Skeletal muscle satellite cell (primary cell): ENCODE measurements at regions not wholly inside any gene's neighbourhood (a gene's known extent, or its start where the extent isn't known, plus 50 kb on each side); places are given as distances from the start of the nearest gene placed in this dataset.

Source experiments
- H3K27me3 ChIP-seq: 2 replicates; pipeline ENCODE4 v1.7.0; 2013; ENCODE audit warnings: low read length; ENCODE audit not compliant: control insufficient read depth, insufficient read depth
- H3K36me3 ChIP-seq: 2 replicates; pipeline ENCODE4 v1.7.0; 2013; ENCODE audit warnings: mild to moderate bottlenecking, control low read depth, low read length; ENCODE audit not compliant: insufficient read depth
- H3K4me1 ChIP-seq: 2 replicates; pipeline ENCODE4 v1.7.0; 2013; ENCODE audit warnings: low read length; ENCODE audit not compliant: control insufficient read depth, insufficient read depth
- H3K4me2 ChIP-seq: 2 replicates; pipeline ENCODE4 v1.7.0; 2013; ENCODE audit warnings: mild to moderate bottlenecking, low read length
- H3K4me3 ChIP-seq: 2 replicates; pipeline ENCODE4 v1.7.0; 2013; ENCODE audit warnings: low read length
- H3K9ac ChIP-seq: 2 replicates; pipeline ENCODE4 v1.7.0; 2013; ENCODE audit warnings: mild to moderate bottlenecking, low read depth, low read length, moderate library complexity
- H3K9me3 ChIP-seq: replicated peaks from 2 replicates; pipeline ENCODE4 v1.7.0; 2013; ENCODE audit warnings: mild to moderate bottlenecking, control low read depth, low read length

GRCh38 chr5:9898319-9898718, 268.2 kb upstream of the TAS2R1 start:
- peaks cover 4% of the 10 kb centered on the region for H3K27me3 ChIP-seq
- H3K4me2 ChIP-seq, result no peak overlapping the region
- H3K36me3 ChIP-seq, result no peaks in the 10 kb centered on the region
- no peaks in the 10 kb centered on the region for H3K9me3 ChIP-seq
- H3K4me1 ChIP-seq, result no peaks in the 10 kb centered on the region
- H3K9ac ChIP-seq, result no peak overlapping the region
- H3K4me3 ChIP-seq, result no peak overlapping the region

GRCh38 chr5:9895302-9895645, 265.1 kb upstream of the TAS2R1 start:
- Histone ChIP-seq H3K9ac (no peak overlapping the region), H3K4me1 (no peaks in the 10 kb centered on the region), H3K27me3 (peaks cover 4% of the 10 kb centered on the region), H3K4me2 (no peak overlapping the region), H3K36me3 (no peaks in the 10 kb centered on the region), H3K9me3 (no peaks in the 10 kb centered on the region), H3K4me3 (no peak overlapping the region)

DNA sequence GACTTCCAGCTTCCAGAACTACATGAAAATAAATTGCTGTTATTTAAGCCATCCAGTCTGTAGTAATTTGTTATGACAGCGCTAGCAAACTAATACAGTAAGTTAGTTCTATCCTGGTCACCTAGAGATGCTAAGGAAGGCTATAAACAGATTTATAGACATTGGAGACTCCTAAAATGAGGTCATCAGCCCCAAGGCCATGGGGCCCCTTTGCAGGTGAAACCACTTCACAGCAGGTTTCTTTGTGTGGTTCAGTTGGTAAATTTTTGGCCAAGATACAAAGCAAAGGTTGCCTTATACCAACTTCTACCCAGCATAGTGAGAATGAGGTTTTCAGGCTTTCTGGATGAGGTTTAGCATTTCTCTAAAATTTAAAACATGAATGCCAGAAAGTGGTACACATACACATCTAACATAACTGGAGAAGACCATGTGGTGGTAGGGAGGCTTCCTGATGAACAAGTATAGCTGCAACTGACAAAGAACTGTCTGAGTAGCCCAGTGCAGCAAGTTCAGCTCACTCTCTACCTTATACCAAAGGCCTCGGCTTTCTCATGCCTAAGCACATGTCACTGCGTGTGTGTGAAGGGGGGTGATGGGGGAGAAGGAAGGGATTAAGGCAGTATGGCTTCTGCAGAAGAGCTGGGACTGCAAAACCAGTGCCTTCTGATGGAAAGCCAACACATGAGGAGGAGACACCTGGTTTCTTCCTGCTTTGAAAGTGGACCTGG, 264.6 kb upstream of the TAS2R1 start:
- no peaks in the 10 kb centered on the region for H3K4me1 ChIP-seq
- H3K9ac ChIP-seq, result no peak overlapping the region
- no peak overlapping the region for H3K4me2 ChIP-seq
- no peak overlapping the region for H3K4me3 ChIP-seq
- H3K27me3 ChIP-seq, result peaks cover 4% of the 10 kb centered on the region
- H3K9me3 ChIP-seq, result no peaks in the 10 kb centered on the region
- H3K36me3 ChIP-seq, result no peaks in the 10 kb centered on the region

DNA sequence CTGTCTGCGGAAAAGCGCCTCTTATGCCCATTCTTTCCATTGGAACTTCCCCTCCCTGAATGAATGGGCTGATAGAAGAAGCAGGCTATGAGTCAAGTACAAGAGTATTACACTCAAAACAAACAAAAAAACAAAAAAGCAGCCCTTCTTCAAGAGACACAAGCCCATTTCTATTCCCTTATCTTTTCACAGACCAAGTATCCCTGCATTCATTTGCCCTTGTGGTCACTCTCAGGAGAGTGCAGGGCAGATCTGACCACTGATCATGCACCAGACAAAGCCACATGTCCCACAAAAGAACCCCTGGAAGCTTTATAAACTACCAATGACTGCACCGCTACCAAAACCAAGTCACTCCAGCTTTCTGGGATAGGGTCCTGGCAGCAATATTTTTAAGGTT, 262.5 kb upstream of the TAS2R1 start:
- Histone ChIP-seq H3K4me3 (no peak overlapping the region), H3K27me3 (peaks cover 4% of the 10 kb centered on the region), H3K9ac (no peak overlapping the region), H3K36me3 (no peaks in the 10 kb centered on the region), H3K4me1 (peaks cover 9% of the 10 kb centered on the region), H3K9me3 (no peaks in the 10 kb centered on the region), H3K4me2 (no peak overlapping the region)

DNA sequence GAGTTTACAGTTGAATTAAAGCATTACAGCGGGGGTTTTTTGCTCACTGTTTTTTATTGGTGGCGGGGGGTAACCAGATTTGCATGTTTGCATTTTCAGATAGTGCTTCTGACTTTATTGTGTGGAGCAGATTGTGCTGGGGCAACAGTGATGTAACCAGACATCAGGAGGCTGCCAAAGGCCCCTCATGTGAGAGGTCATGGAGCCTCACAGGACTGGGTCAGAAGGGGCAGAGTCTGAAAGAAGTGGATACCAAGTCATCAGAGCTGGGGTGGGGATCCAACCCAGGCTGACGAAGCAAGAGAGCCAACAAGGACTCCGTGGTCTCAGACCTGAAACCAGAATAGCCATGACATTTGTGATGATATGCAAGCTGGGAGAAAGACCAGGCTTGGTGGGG, 259.4 kb upstream of the TAS2R1 start:
- H3K4me1 ChIP-seq, result peaks cover 9% of the 10 kb centered on the region
- no peak overlapping the region for H3K4me2 ChIP-seq
- H3K27me3 ChIP-seq, result no peaks in the 10 kb centered on the region
- H3K4me3 ChIP-seq, result no peak overlapping the region
- H3K9ac ChIP-seq, result no peak overlapping the region
- no peaks in the 10 kb centered on the region for H3K36me3 ChIP-seq
- no peaks in the 10 kb centered on the region for H3K9me3 ChIP-seq

DNA sequence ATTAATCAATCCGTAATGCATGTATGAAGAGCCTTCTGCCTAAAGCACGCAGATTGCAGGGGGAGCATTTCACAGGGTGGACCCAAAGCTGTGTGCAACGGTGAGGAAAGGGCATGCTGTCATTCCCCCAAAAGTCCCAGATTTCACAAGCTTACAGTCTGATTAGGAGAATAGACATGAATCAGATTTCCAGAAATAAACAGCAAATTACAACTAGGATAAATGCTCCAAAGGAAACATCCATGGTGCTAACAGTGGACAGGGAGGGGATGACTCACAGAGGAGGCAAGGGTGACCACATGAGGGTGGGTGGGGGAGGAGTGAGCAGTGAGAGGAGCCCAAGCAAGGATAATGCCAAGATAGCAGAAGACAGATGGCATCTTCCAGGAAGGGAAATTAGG, 258.4 kb upstream of the TAS2R1 start:
- Histone ChIP-seq H3K9ac (no peak overlapping the region), H3K4me3 (no peak overlapping the region), H3K4me1 (peaks cover 9% of the 10 kb centered on the region), H3K27me3 (peaks cover 2% of the 10 kb centered on the region), H3K36me3 (no peaks in the 10 kb centered on the region), H3K9me3 (no peaks in the 10 kb centered on the region), H3K4me2 (no peak overlapping the region)

DNA sequence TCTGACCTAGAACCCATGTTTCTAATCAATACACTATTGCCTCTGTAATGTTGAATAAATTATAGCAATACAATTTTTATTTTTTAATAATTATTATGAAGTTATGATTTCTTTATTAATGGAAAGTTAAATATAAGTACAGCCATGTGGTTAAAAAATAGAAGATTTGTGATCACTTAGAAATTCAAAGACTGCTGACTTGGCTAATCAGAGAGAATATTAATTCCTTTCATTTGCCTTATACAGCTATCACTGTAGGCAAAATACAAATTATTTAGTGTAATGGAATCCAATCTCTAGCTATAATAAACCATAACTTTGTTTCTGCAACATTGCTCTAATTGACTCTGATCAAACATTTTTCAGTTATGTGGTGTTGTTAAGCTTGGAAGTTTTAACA, 255.0 kb upstream of the TAS2R1 start:
- H3K27me3 ChIP-seq, result peaks cover 7% of the 10 kb centered on the region
- H3K4me2 ChIP-seq, result no peak overlapping the region
- H3K9me3 ChIP-seq, result no peaks in the 10 kb centered on the region
- no peak overlapping the region for H3K9ac ChIP-seq
- H3K36me3 ChIP-seq, result no peaks in the 10 kb centered on the region
- H3K4me1 ChIP-seq, result peaks cover 9% of the 10 kb centered on the region
- H3K4me3 ChIP-seq, result no peak overlapping the region

GRCh38 chr5:9878206-9878605, 248.1 kb upstream of the TAS2R1 start:
- no peak overlapping the region for H3K4me3 ChIP-seq
- H3K4me2 ChIP-seq, result no peak overlapping the region
- peaks cover 6% of the 10 kb centered on the region for H3K27me3 ChIP-seq
- no peak overlapping the region for H3K9ac ChIP-seq
- H3K9me3 ChIP-seq, result no peaks in the 10 kb centered on the region
- H3K36me3 ChIP-seq, result no peaks in the 10 kb centered on the region
- H3K4me1 ChIP-seq, result no peaks in the 10 kb centered on the region

DNA sequence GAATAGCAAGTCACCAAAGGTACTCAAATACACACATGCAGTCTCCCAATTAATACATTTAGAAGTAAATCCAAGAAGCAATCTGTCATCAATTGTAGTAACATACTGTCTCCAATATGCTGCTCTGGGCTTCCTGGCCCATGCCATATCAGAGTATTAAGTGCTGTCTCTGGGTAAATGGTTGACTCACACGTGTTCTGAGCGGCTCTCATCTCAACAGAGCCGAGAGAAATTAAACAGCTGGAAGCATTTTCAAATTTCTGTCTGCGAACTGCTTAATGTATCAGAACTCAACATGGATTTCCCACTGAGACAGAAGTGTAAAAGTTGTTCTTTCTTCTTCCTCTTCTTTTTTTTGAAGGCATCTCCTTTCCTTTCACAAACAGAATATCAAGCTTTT, 247.3 kb upstream of the TAS2R1 start:
- no peak overlapping the region for H3K4me3 ChIP-seq
- no peaks in the 10 kb centered on the region for H3K4me1 ChIP-seq
- no peaks in the 10 kb centered on the region for H3K36me3 ChIP-seq
- no peak overlapping the region for H3K9ac ChIP-seq
- no peaks in the 10 kb centered on the region for H3K9me3 ChIP-seq
- no peak overlapping the region for H3K4me2 ChIP-seq
- peaks cover 6% of the 10 kb centered on the region for H3K27me3 ChIP-seq

GRCh38 chr5:9876451-9876850, 246.3 kb upstream of the TAS2R1 start:
- Histone ChIP-seq H3K4me2 (no peak overlapping the region), H3K4me1 (no peaks in the 10 kb centered on the region), H3K27me3 (peaks cover 6% of the 10 kb centered on the region), H3K9me3 (no peaks in the 10 kb centered on the region), H3K9ac (no peak overlapping the region), H3K36me3 (no peaks in the 10 kb centered on the region), H3K4me3 (no peak overlapping the region)

- H3K4me3 ChIP-seq, result no peak overlapping the region
- peaks cover 11% of the 10 kb centered on the region for H3K4me1 ChIP-seq
- H3K9me3 ChIP-seq, result peaks cover 10% of the 10 kb centered on the region
- H3K4me2 ChIP-seq, result peak overlapping the region; percentile 5
- H3K9ac ChIP-seq, result no peak overlapping the region
- no peaks in the 10 kb centered on the region for H3K36me3 ChIP-seq
- no peaks in the 10 kb centered on the region for H3K27me3 ChIP-seq
Observed at GRCh38 chr5:9869616-9870288, 239.6 kb upstream of the TAS2R1 start.

DNA sequence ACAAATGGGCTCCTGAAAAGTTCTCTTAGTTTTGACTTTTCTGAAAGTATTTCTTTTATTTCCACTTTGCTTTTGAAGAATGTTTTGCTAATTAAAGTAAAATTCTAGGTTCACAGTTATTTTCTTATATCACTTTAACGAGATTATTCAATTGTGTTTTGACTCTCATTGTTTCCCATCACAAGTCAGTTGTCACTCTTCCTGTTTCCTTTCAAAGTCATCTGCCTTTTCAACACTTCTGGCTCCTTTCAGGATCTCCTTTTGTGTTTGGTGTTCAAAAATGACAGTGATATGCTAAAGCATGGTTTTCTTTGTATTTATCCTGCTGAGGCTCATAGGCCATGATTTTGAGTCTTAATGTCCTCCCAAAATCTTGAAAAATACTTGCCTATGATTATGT, 235.4 kb upstream of the TAS2R1 start:
- Histone ChIP-seq H3K9ac (no peak overlapping the region), H3K36me3 (no peaks in the 10 kb centered on the region), H3K4me2 (no peak overlapping the region), H3K27me3 (peaks cover 14% of the 10 kb centered on the region), H3K4me3 (no peak overlapping the region), H3K9me3 (peaks cover 12% of the 10 kb centered on the region), H3K4me1 (peaks cover 11% of the 10 kb centered on the region)
